HG03558 (cell line): ENCODE measurements at regions not wholly inside any gene's neighbourhood (a gene's known extent, or its start where the extent isn't known, plus 50 kb on each side); places are given as distances from the start of the nearest gene placed in this dataset.

Experiments used
- ATAC-seq: cut with Tn5 transposase; IDR thresholded peaks from one replicate; pipeline ENCODE4 v1.9.1; 2021; ENCODE audit warnings: moderate number of reproducible peaks; ENCODE audit not compliant: unreplicated experiment; ENCODE audit errors: extremely low read depth

DNA sequence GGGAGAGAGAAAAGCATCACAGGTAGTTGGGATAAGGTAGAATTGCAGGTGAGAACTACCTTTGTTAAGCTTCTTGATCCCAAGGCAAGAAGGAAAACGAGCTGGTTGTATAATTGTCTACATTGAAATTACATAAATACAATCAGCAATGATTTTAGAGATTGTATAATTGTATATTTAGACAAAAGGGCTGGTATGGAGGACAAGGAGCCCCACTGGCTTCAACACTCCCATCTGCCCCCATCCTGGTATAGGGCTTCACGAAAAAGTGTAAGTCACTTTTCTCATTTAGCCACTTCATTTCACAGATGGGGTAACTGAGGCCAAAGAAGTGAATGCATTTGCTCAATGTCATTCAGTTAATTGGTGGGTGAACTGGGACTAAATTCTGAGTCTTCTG is 103.3 kb downstream of the MYCN start:
- ATAC-seq, result no peak

DNA sequence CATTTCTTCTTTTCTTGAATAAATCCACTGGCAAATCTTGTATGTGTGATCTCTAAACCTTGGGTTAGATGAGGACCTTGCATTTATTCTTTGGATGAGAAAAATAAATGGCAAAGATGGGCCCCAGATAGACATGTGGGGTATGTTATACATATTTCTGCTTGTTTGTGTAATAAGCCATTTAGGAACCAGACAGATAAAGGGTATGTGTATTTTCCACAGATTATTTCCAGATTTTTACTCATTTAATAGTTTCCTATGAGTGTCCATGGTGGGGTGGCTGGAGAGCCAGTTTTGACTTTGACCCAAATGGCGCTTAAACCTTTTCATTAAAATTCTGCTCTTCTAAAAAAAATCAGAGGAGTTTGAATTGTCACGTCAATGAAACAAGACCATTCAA is 102.8 kb downstream of the MYCN start:
- ATAC-seq, result no peak

DNA sequence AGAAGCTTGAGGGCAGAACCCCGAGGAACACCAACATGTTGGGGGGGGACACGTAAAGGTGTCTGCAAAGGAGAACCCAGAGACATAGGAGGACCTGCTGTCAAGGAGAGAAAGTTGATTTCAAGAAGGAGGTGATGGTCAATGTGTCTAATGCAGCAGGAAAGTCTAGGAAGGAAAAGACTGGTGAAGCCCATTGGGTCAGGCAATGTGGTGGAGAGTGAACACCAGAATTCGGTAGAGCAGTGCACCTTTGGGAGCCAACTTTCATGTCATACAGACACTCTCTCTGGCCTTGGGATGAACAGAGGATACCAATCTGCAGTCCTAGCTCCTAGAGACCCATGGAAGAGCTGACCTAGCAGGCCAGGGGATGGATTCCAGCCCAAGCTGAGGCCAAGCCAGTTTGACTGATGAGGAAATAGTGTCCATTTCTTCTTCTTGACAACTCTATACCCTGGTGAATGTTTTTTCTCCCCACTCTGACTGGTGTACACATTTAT is 101.9 kb downstream of the MYCN start:
- no peak for ATAC-seq

DNA sequence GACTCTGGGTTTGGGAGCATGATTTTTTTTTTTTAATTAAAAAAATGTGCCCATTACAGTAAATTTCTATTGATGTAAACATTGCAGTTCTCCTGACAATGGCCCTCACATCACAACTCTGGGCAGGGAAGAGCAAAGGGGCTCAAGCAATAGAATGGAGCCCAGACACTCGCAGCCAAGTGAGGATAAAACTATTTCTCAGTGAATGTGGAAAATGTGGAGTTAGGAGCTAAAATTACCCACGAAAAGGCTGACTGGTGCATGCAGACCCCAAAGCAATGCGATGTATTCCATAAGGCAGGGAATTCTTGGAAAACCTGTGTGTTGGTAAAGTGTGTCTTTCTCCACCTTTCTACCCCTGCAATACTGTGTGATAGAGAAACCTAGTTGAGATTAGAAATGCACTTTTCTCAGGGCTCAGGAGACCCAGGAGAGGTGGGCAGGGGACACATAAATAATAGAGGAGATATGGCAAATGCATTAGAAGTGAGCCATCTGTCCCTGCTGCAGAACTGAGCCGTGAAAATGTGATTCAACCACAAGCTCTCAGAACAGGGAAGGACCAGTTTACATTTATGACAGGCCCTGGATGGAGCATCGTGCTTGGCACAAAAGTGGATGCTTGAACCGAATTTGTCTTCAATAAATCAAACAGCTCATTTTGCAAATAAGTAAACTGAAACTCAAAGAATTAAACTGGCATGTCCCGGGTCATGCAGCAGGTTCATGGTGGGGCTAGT is 100.1 kb downstream of the MYCN start:
- ATAC-seq, result no peak

DNA sequence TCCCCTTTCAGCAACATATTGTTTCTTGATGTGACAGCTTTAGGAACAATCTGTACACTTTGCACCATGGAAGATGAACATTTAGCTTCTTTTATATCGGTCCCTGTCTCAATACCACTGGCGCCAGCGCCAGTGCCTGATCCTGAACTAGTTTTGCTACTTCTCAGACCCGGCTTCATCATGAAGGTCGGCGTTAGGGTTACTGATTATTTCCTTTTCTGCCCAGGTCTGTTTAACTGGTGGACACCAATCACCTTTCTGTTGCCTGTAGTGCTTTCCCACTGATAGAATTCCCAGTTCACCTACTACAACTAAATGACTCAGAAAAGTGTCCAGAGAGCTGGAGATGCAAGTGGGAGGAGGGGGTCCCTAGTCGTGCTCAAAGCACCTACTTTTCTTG is 99.5 kb downstream of the MYCN start:
- ATAC-seq, result no peak

DNA sequence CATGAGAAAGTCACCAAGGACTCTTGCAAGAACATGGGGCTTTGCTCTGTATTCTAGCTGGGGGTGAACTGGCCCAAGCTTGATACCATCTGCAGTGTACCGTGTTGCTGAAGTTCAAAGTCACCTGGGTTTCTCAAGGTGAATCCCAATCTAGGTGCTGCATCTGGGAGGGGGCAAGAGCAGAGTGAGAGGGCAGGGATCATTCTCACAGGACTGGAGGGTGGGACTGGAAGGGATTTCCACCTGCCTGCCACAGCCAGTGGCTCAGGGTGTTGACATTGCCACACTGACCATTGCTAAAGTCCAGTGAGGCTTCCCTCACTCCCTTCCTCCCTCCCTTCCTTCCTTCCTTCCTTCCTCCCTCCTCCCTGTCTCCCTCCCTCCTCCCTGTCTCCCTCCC is 98.7 kb downstream of the MYCN start:
- ATAC-seq, result no peak

DNA sequence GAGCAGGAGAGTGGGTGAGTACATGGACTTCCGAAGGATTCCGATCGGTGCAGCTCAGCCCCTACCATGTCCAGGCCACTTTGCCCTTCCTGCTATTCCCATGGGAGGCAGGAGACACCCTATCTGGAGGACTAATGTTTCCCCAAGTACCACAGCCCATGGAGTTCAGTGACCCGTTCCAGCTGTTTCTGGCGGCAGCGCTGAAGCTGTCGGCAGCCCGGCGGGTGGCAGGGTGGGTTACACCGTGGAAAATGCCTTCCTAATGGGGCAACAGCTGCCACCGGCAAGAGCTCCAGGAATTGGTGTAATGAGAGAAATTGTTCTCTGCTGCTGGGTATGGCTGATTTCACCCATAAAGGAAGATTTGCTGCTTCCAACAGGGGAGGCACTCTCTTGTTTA is 98.3 kb downstream of the MYCN start:
- no peak for ATAC-seq

DNA sequence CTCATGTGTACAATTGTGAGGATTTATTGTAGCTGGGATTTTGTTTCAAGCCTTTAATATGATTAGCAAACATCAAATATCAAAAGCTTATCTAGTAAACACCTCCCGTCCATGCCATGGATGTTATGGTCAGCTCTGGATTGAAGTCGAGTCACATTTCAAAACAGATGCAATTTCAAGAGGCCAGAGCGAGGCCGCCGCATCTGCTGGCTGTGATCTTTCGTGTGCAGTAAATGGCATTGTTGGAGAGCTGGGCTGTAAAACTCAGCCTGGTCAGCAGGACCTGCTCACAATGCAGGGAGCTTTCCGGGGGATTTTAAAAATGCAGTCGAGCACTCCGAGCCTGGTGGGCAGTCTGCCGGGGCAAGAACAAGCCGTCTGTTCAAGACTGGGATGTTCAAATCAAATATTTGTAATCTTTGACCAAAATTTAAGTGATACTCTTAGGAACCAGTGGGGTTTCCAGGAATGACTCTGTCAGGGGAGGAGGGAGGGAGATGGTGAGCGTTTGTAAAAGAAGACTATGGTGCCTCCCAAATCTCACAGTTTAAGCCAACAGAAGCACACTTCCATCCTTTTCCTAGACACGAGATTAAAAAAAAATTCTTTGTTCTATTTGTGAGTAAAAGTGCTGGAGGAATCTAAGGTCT is 97.6 kb downstream of the MYCN start:
- no peak for ATAC-seq

DNA sequence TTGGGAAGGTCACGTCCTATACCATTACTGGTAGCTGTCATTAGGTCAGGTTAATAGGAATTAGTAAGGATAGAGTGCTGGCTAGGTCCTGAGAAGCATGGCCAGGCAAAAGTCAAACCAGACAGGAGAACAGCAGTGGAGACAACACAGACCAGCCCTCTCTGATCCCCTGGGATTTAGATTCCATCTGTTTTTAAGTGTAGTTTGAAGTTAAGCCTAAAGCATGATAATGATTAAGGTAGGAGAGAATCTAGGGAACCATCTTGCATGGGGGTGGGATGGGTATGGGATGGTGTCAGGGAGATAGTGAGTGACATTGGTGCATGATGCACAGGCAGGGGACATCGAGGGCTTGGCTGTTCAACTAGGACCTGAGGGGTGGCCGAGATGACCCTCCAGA is 96.6 kb downstream of the MYCN start:
- no peak for ATAC-seq

DNA sequence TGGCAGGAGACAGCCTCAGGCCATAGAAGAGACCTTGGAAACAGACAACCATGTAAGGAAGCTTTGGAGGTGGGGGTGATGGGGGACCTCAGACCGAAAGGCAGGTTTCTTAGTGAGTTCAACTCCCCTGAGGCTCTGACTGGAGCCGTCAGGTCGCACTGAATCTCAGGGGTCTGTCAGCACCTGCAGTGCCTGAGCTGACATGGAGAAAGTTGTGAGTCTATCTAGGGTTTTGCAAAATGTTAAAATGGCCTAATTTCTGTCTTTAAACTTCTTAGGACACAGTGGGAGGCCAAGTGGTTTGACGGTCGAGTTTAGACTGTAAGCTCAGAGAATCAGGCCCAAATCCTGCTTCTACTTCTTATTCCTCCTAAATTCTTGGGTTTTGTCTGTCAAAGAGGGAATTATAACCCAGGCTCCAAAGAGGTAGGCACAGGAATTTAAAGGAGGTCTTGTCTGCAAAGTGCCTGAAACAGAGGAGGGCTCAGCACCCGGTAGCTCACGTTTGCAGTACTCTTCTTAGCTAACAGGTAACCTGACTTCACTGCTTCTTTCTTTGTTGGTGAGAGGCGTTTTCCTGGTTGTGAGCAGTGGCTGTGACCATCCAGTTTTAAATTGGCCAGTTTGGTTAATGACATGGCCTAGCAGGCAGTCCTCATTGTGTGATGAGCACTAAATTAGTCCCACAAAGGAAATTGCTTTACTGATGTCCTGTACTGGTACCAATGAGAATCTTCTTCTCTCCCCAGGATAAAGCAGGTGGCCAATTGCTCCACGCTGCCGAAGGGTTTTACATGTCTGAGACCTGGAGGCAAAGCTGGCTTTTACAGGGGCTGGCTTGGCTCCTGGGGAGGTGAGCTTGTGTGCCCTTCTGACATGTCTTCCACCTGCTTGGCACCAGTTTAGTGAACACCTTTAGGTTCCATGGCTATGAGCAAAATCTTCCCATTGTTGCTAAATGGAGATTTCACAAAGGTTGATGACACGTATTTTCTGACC is 95.7 kb downstream of the MYCN start:
- no peak for ATAC-seq

DNA sequence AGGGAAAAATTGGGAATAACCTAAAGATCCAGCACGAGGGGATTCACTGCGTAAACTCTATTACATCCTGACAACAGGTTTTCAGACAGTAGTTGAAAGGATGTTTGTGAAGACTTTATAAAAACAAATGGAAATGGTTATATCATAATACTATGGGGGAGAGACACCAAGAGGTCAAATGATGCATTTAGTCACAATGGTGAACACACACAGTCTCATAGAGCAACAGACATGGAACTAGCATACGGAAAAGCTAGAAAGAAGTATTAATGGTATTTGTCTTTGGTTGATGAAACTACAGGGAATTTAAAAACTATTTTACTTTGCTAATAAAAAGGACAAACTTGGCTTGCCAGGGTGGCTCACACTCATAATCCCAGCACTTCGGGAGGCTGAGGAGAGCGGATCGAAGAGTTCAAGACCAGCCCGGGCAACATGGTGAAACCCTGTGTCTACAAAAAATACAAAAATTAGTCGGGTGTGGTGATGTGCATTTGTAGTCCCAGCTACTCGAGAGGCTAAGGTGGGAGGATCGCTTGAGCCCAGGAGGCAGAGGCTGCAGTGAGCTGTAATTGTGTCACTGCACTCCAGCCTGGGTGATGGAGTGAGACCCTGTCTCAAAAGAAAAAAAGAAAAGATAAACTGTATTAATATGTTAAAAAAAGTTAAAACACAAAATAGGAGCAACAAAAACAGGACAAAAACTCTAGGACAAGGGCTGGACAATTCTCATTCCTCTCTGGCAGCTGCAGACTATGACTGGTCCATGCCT is 94.8 kb downstream of the MYCN start:
- ATAC-seq, result no peak

DNA sequence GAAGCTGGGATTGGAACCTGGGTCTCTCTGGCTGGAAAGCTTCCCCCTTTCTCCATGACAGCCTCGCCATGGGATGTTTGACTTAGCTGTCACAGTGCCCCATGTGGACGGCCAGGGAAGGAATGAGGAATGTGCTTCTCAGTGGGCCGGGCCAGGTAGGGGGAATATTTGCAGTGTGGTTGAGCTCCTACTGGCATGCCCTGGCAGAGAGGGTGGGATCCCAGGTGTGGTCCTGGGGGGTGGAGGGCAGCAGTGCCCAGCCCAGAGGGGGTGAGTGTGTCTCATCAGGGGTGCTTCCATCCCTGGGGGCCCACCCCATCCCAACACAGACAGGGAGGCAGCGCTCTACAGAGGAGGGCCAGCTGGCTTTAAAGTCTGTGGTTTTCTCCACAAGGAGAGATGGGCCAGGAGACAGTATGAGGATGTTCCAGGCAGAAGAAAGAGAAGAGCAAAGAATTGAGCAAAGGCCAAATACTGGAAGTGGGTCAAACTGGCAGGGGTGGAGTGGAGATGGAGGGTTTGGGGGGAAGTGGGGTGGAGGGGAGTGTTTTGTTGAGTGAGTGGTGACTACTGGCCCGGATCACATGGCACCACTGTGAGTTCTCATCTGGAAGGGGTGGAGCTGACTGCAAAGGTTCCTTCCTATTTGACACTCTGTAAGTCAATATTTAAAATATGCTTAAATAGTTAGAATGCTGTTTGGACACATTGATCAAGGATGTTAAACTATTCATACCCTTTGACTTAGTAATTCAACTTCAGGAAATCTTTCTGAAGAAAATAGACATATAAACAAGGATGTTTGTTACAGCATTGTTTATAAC is 94.0 kb downstream of the MYCN start:
- ATAC-seq, result no peak

DNA sequence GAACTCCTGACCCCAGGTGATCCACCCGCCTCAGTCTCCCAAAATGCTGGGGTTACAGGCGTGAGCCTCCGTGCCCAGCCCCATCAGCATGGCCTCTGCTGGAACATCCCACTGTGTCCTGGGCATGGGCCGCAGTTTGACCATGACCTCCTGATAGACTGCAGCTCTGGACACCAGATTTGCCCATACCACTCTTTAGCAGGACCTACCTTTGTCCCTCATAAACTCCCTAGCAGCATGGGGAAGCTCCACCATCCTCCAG is 92.6 kb downstream of the MYCN start:
- no peak for ATAC-seq

DNA sequence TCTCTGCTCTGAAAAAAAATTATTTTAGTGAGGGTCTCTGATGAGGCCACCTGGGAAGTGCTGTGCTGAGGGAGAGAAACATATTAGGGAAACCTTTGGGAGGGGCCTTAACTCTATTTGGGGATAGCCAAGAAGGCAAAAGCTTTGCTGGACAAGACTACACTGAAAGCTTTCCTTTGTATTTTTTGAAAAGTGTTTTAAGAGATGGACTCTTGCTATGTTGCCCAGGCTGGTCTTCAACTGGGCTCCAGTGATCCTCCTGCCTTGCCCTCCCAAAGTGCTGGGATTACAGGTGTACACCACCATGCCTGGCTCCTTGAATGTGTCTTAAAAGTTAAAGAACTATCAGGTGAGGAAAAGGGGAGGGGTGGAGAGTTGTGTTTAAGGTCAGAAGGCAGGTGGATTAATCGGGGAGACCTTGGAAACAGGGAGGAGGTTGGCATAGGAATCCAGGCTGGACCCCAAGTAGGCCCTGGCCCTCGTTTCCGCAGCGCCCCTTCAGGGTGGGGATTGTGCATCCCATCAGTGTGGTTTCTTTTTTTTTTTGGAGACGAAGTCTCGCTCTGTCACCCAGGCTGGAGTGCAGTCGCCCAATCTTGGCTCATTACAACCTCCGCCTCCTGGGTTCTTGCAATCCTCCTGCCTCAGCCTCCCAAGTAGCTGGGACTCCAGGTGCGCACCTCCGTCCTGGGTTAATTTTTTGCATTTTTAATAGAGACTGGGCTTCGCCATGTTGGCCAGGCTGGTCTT is 92.1 kb downstream of the MYCN start:
- no peak for ATAC-seq

DNA sequence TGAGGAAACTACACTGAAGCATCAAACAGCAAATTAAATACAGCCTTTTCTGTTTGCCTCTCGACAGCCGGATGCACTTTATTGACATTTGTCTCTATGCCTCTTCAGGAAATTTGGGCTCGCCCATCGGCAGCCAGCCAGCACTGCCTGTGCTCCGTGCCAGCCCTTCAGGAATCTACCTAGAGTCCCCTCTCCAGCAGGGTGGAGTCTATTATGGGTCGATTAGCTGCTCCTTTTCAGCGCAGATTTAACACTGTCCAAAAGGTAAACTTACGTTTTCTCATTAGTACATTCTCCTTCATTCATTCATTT is 91.5 kb downstream of the MYCN start:
- ATAC-seq, result no peak

DNA sequence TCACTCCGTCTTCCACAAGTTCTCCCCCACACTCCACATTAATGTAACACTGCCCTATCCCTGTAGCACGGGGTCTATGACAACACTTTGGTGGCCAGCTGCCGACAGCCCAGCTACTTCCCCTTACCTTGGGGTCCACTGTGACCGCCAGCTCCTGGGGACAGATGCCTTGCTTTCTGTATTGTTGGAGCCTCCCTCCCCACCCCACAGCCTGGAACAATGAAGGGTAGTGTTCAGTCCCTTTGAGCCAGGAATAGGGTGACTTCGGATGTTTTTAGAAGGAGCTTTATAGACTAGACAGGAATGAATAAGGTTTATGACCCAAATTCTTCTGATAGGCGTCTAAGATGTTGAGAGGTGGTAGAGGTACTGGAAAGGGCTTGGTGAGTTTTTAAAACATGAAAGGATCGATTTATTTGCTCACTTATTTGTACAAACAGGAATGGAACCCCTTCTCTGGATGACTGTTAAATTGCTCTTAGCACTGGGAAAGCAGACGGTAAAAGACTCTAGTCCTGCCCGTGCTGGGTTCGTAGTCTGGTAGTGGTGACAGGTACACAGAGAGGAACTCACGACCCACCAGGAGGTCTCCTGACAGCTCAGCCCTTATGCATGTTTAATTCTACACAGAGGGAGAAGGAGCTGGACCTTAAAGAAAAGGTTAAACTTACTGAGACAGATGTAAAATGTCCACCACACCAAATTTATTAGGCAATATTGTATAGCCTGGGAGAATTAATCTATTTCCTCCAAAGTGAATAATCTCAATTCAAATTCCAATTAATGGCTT is 90.9 kb downstream of the MYCN start:
- no peak for ATAC-seq

DNA sequence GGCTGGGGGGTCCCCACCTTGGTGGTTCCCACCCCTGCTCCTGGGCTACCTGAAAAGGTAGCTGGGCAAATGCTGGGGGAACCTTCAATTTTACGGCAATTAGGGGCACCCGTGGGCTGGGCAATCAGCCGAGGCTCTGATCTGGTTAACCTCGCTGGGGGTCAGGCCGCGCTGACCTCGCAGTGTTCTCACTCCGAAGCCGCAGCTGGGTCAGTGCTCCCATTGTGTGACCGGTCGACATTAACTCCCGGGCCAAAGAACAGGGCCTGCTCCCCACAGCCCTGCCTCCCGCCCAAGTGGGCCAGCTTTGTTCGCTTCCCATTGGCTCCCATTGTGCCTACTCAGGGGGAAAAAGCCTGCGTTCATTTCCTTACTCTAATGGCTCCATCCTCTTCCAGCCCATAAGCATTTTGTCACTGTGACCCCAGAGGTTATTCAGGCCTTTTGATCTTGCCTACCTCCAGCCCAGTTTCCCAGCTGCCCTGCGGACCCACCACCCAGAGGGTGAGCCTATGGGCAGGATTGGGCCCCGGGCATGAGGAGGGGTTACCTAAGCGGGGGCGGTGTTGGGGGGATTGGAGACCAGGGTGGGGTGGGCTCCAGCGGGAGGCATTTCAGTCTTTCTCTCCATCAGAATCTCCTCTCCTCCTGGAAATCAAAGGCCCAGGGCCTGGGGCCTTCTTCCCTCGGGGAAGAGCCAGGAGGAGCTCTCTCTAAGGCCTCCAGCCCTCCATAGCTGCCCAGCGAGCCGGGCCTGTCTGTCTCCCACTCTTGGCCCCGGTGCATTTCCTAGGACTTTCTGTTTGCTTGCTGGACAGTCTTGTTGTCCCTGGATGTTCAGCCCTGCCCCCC is 90.1 kb downstream of the MYCN start:
- ATAC-seq, result no peak
